GM19035 (cell line): ENCODE measurements at regions not wholly inside any gene's neighbourhood (a gene's known extent, or its start where the extent isn't known, plus 50 kb on each side); places are given as distances from the start of the nearest gene placed in this dataset.
"Not testable (repeated sequence)": the region's sequence is repeated elsewhere in the genome, so short reads cannot be mapped to it uniquely, and the experiment has no call there.

ENCODE experiments used
- ATAC-seq: cut with Tn5 transposase; IDR thresholded peaks from one replicate; pipeline ENCODE4 v1.9.1; 2021; ENCODE audit not compliant: unreplicated experiment

DNA sequence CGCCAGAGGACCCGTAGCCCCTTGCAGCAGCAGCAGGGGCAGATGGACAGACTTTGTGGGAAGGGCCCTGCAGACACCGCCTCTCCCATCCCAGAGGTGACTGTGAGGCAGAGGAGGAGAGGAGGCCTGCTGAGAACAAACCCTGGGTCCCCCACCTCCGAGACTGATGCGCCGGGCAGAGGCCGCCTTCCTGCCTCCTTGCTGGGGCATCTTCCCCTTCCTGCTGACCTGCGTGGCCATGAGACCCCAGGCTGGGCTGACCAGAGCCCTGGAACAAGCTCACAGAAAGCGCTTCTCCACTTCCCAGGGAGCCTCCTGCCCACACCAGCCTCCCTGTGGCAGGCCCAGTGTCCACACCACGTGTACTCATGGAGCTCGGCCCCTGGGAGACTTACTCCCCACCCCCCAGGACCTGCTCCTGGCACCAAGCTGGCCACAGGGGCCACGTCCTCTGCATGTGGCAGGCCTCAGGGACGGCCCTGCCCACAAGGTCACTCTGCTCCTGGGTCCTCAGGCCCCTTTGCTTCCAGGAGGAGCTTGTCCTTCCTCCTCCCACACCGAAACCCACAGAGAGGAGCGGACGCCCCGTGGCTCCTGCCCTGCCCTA lies 119.0 kb upstream of the ZNF469 start:
- not testable (repeated sequence) for ATAC-seq

DNA sequence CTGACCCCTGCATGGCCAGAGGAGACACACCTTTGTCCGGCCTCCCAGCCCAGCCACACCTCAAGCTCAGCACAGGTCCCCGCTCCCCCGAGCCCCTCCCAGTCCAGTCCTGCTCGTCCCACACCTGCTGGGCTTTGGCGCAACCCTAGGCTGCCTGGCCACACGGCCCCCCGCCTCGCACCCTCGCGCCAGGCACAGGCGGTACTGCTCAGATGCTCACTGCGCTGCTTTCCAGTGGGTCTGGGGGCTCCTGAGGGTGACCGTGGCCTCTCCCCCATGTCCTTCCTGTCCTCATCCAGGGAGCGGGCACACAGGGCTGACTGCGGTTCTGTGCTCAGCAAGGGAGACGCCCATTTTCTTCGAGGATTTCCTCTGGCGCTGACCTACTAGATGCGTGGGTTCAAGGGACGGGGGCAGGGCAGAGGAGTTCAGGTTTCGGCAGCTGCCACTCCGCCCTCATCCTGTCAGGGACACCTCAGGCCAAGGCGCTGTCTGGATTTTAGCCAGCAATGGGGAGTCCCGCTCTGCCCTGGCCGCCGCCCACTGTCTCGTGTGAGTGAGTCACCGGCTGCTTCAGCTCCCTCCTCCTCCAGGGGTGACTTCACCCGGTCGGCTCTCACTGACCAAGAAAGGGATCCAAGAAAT lies 118.0 kb upstream of the ZNF469 start:
- peak; percentile 61 for ATAC-seq

DNA sequence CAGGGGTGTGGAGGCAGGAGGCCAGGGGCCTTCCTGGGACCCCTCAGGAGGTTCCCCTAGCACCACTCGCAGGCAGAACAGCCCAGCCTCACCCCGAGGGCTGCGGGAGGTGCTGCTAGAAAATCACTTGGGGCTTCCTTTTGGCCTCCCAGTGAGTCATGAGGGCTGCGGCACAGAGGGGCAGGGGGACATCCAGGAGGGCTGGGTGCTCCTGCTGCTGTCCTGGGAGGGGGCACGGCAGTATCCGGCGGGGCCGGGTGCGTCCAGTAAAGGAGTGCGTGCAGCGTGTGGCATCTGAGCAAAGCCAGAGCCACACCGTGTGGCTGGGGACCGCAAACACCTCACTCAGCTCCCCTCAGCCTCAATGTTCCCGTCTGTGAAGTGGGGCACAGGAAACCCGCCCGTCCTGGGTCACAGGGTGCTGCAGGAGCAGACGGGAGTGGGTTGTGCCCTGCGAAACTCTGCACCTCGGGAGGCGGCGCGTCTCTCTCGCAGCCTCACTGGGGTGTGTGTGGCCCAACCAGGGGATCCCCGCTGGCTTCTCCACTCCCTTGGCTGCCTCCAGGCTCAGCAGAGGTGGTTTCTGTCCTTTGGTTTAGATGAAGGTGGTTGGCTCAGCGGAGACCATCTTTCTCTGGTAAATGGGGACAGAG lies 117.3 kb upstream of the ZNF469 start:
- peak; percentile 18 for ATAC-seq

DNA sequence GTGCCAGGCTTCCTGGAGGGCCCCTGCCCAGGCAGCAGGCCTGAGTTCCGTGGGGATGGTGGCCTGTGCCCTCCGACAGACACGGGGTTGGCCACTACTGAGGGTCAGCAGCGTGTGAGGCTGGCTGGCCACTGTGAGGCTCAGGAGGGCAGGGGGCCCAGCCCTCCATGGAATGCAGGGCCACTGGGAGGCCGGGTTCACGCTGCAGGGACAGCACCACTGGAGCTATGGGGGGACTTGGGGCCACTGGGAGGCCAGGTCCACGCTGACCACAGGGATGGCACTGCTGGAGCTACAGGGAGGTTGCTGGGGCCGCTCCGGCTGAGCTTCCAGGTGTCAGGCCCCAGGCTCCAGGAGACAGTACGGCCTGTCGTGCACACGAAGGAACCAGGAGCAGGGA lies 116.7 kb upstream of the ZNF469 start:
- not testable (repeated sequence) for ATAC-seq

DNA sequence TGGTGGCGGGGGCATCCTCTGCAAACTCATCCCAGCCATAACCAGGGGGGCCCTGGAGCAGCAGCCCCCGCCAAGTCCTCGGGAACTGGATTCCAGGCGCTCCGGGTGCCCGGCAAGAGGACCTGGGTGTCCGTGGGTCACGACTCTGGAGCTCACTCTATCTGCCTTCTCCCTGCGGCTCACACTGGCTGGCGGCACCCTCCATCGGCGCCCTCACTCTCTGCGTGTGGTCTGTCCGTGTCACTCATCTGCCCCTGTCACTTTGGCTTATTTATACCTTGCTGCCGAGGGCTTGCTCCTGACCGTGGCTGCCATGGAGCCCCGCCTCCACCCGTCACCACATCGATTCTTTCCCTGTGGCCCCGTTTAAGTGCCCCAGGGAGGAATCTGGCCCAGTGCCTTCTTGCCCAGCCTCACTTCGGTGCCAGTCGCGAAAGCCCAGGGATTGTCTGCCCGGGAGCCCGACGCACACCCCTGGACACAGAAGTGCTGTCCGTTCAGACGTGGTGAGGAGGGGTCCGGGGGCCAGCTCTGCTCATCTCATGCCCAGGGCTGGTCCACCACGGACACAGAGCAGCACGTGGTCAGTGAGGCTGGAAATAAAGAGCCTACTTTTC lies 115.7 kb upstream of the ZNF469 start:
- ATAC-seq = not testable (repeated sequence)

DNA sequence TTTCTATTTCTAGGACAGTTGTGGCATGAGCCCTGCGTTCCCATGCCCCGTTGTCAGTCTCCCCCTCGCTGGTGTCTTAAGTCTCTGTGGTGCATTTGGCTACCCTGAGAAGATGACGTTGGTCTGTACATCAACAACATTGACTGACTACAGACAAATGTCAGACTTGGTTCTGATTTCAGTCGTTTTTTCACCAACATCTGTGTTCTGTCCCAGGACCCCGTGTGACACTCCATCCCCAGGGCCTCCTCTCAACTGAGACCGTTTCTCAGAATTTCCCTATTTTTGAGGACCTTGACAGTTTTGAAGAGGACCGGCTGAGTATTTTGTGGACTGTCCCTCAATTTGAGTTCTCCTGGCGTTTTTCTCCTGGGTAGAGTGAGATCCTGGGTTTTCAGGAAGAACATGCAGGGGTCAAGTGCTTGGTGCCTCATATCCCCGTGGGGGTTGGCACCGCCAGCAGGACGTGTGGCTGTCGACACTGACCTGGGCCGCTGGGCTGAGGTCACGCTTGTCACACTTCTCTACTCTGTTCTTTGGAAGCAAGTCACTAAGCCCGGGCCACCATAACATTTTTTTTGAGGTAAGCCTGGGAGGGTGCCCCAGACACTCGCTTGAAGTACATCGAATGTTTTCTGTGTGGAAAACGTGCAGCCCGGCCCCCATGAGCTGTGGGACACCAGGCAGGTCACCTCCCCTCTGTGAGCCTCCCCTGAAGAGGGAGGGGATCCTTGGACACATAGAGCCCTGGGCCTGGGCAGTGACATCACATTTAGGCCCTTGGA lies 114.4 kb upstream of the ZNF469 start:
- not testable (repeated sequence) for ATAC-seq

DNA sequence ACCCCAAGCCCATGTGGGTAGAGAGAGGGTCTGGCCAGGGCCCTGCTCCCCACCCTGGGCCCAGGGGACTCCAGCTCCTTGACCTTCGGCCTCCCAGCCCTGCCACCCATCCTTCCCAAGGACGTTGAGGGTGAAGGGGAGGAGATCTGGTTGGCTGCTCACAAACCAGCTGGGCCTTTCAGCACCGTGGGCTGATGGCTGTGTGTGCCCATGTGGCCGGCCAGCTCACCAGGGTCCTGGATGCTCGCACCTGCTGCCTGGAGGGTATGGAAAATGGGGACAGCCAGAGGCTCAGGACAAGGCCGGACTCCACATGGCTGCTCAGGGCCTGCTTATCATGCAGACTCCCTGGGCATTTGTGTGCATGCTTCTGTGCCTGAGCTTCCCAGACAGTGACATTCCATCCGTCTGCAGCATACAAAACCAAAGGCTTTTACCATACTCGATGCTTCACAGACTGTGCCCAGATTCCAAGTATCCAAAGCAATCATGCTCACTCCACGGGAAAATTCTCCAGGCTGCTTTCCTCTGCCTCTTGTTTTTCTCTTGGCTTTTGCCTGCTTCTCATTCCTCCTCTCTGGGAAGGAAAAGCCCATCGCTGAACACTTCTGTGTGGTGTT lies 112.5 kb upstream of the ZNF469 start:
- not testable (repeated sequence) for ATAC-seq

DNA sequence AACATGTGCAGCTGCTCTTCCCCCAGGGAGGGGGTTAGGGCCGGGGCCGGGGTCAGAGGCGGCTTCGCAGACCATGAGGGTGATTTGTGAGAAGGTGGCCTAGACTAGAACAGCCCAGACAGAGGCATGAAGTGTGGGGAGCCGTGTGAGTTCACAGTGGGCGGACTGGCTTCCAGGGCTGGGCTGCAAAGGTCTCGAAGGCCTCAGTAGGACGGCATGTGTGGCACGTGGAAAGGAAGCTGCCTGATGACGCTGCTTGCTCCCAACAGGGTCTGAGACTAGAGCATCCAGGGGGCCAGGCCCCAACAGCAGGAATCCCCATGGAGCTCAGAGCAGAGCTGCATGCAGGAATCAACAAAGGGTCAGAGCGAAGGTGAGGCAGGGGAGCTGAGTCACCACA lies 111.5 kb upstream of the ZNF469 start:
- ATAC-seq = not testable (repeated sequence)

DNA sequence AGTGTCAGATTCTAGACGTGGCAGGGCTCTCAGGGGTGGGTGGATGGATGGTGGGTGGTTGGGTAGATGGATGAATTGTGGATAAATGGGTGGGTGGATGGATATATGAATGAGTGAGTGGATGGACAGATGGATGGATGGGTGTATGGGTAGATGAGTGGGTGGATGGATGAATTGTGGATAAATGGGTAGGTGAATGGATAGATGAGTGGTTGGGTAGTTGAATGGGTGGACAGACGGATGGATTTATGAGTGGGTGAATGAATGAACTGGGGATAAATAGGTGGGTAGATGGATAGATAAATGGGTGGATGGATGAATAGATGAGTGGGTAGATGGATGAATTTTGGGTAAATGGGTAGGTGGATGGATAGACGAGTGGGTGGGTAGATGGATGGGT lies 111.0 kb upstream of the ZNF469 start:
- ATAC-seq = not testable (repeated sequence)

DNA sequence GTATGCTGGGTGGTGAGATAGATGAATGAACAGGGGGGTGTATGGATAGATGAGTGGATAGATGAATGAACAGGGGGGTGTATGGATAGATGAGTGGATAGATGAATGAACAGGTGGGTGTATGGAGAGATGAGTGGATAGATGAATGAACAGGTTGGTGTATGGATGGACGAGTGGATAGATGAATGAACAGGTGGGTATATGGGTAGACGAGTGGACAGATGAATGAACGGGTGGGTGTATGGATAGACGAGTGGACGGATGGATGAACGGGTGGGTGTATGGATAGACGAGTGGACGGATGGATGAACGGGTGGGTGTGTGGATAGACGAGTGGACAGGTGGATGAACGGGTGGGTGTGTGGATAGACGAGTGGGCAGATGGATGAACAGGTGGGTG lies 110.3 kb upstream of the ZNF469 start:
- ATAC-seq = not testable (repeated sequence)

DNA sequence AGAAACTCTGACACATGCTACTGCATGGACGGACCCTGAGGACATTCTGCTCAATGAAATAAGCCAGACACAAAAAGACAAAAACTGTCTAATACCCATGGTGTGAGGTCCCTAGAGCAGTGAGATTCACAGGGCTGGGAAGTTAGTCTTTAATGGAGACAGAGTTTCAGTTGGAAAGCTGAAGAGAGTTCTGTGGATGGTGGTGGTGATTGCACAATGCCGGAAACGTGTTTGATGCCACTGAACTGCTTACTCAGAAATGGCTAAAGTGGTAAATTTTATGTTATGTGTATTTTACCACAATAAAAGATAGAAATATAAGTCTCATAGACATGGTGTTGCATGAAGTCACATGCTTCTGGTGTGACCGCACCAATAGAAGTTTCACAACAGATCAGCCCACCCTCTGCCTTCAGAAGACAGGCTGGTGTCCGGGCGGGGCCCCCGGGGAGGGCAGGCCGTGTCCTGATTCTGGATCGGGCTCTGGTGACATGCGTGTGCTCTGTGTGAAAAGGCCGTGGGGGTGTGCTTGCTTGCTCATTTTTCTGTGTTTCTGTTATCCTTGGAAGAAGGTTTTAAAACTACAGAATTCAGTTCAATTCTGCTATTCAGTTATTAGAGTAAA lies 108.5 kb upstream of the ZNF469 start:
- not testable (repeated sequence) for ATAC-seq

DNA sequence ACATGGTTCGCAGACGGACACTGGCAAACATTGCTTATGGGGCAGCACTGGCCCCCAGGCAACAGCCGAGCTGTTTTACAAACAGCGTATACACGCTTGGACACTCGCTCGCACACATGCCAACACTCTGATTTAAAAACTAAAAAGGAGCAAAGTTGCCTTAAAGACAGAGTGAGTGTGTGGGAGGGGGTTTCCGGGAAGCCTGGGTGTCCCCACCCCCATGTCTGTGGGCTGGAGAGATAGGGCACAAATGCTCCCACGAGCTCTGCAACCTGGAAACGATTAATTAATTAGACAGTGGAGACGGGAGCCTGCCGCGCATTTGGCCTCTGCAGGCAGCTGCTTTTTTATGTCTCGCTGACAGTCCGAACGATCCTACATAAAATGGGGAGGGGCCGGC lies 107.9 kb upstream of the ZNF469 start:
- ATAC-seq = no peak

DNA sequence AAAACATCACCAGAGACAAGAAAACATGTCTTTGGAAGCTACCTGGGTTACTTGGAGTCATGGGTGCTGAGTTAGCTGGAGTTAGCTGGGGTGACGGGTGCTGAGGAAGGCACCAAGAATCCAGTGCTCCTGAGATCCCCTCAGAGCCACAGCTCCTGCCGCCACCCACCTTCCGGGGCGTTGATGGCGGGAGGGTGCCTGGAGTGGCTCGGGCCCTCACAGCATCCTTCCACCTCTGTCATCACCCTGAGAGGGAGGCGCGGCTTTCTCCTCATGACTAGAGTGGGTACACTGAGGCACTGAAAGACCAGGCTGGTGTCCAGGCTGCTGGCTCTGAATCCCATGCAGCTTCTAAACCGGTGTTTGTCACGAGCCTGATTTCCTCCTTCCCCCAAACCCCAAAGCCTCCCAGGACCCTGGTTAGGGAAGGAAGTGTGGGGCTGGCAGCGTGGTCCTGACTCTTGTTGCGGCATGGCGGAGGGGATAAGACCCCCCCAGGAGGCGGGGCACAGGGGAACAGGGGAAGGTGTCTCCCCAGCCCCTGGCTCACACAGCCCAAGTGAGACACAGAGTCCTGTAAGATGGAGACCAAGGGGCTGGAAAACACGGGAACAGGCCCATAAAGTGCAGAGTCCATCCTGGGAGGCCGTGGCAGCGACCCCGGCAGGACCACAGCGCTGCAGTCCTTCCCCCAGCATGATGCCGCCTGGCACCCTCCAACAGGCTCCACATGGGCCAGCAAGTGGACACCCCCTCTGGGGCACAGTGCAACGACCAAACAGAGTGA lies 107.2 kb upstream of the ZNF469 start:
- not testable (repeated sequence) for ATAC-seq

DNA sequence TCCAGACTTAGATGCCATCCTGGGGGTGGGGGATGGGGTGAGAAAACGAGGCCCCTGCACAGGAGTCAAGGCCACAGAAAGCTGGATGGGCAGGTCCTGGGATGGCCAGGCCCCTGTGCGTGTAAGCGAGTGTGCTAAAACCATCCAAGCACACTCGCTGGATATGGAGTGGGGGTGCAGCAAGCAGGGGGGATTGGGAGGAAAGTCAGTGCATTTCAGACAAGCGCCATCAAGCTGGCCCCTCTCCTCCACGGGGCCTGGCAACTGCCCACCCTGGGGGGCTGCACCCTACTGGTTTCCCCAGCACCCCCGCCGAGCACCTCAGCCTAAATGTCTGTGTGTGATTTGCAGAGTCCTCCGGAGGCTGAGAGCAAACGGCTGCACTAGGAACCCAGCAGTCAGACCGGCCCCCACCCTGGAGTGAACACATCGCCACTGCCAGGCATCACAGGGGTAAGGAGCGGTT lies 106.6 kb upstream of the ZNF469 start:
- not testable (repeated sequence) for ATAC-seq

DNA sequence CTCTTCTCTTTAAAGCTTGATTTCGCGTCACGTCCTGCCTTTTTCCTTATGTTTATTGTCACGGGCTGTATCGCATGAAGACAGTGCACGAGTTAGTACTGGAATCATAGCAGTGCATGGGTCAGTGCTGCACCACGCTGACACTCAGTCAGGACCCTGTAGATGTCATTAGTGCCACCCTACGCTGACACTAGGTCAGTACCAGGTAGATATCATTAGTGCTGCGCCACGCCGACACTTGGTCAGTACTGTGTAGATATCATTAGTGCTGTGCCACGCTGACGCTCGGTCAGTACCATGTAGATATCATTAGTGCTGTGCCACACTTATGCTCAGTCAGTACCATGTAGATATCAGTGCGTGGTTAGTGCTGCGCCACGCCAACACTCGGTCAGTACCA lies 106.2 kb upstream of the ZNF469 start:
- no peak for ATAC-seq

DNA sequence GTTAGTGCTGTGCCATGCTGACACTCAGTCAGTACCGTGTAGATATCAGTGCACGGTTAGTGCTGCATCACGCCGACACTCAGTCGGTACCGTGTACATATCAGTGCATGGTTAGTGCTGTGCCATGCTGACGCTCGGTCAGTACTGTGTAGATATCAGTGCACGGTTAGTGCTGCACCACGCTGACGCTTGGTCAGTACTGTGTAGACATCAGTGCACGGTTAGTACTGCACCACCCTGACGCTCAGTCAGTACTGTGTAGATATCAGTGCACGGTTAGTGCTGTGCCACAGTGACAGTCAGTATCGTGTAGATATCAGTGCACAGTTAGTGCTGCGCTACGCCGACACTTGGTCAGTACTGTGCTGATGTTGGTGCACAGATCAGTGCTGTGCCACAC lies 102.8 kb upstream of the ZNF469 start:
- no peak for ATAC-seq

DNA sequence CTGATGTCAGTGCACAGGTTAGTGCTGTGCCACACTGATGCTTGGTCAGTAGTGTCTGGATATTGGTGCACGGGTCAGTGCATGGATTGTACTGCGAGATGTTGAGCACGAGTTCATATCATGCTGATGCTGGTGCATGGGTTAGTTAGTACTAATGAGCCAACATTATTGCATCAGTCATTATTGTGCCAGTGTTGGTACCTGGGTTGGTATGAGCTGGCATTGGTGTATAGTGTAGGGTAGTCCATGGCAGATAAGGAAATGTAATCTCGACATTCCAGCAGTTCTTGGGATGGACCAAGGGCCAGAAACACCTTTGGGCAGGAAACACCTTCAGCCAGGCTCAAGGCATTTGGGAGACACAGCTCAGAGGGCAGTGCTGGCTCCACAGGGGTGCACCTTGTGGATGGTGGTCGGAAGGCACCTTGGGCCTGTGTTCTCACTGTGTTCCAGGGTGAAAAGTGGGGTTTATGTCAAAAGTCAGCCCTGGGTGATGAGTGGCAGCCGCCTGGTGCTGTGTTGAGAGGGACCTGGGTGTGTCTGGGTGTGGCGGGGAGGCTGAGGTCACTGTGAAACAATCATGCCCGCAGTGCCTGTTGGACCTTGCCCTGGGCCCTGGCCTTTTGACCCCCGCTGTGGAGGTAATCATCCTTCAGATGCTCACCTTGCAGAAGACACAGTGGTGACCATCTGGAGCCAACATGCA lies 100.7 kb upstream of the ZNF469 start:
- no peak for ATAC-seq

DNA sequence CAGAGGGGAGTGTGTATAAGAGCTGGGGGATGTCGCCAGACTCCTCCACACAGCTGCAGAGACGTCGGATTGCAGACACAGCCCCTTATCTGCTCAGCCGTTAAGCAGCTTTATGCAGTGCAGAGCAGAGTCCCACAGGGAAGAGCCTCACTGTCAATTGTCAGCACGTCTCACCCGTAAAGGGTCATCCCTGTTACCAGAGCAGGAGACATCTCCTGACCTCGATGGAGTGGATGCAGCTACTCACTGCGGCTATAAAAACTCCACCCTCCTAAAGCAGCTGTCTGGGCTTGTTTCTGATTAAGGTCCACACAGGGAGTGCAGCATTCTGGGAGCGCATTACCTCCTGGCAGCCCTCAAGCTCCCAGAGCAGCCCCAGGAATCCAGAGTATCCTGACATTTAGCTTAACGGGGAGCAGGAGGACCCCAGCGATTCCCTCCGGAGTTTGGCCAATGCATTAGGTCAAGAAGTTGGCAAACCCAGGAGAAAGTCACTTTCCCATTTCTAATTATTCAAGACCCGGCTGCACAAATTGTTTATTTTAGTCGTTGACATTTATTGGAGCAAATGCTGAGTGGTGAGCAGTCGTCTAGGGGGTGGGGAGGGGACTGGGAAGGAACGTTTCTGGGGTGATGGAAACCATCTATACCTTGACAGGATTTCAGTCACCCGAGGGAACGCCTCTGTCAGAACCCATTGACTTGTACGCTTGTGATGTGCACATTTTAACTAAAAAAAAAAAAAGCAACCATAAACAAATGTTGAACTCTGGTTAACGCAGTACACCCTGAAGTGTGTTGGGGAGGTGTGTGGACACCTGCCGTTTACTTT lies 100.0 kb upstream of the ZNF469 start:
- no peak for ATAC-seq
